Stimulated activated CD8-positive, alpha-beta memory T cell treated with anti-CD3 and anti-CD28 coated beads, Interleukin-12 subunit alpha, Interleukin-12 subunit beta, amount 100 ng/mL, for 24 hours (primary cell): ENCODE measurements at regions not wholly inside any gene's neighbourhood (a gene's known extent, or its start where the extent isn't known, plus 50 kb on each side); places are given as distances from the start of the nearest gene placed in this dataset.
"Not testable (repeated sequence)": the region's sequence is repeated elsewhere in the genome, so short reads cannot be mapped to it uniquely, and the experiment has no call there.

ENCODE experiments used
- DNase-seq: peaks from one replicate; pipeline ENCODE4 v3.0.0-alpha.2; 2020; ENCODE audit errors: extremely low read depth

- no peak for DNase-seq
Observed at GRCh38 chr3:72278349-72279067, 493.6 kb upstream of the PROK2 start.

GRCh38 chr3:72277710-72278109 lies 492.8 kb upstream of the PROK2 start:
- DNase-seq: no peak

- DNase-seq: no peak
Observed at GRCh38 chr3:72276806-72277205, 491.9 kb upstream of the PROK2 start.

- no peak for DNase-seq
Observed at GRCh38 chr3:72275331-72275751, 490.4 kb upstream of the PROK2 start.

- no peak for DNase-seq
Observed at GRCh38 chr3:72274493-72275330, 489.8 kb upstream of the PROK2 start.

- no peak for DNase-seq
Observed at GRCh38 chr3:72273615-72274014, 488.7 kb upstream of the PROK2 start.

GRCh38 chr3:72272356-72272755 lies 487.4 kb upstream of the PROK2 start:
- DNase-seq: no peak

- DNase-seq: no peak
Observed at GRCh38 chr3:72271923-72272322, 487.0 kb upstream of the PROK2 start.

GRCh38 chr3:72271216-72271615 lies 486.3 kb upstream of the PROK2 start:
- DNase-seq: no peak

- no peak for DNase-seq
Observed at GRCh38 chr3:72270730-72271129, 485.8 kb upstream of the PROK2 start.

- DNase-seq: no peak
Observed at GRCh38 chr3:72270072-72270681, 485.2 kb upstream of the PROK2 start.

- DNase-seq: no peak
Observed at GRCh38 chr3:72269475-72269874, 484.5 kb upstream of the PROK2 start.

- not testable (repeated sequence) for DNase-seq
Observed at GRCh38 chr3:72266921-72267524, 482.1 kb upstream of the PROK2 start.

- no peak for DNase-seq
Observed at GRCh38 chr3:72266016-72266370, 481.0 kb upstream of the PROK2 start.

- DNase-seq: no peak
Observed at GRCh38 chr3:72265256-72266015, 480.5 kb upstream of the PROK2 start.

GRCh38 chr3:72263223-72263990 lies 478.5 kb upstream of the PROK2 start:
- DNase-seq: no peak

- no peak for DNase-seq
Observed at GRCh38 chr3:72262736-72263135, 477.8 kb upstream of the PROK2 start.

- DNase-seq: no peak
Observed at GRCh38 chr3:72261566-72262564, 476.9 kb upstream of the PROK2 start.

GRCh38 chr3:72260588-72260910 lies 475.6 kb upstream of the PROK2 start:
- DNase-seq: no peak
